Tibial artery (tissue), 4 donors: ENCODE measurements at regions not wholly inside any gene's neighbourhood (a gene's known extent, or its start where the extent isn't known, plus 50 kb on each side); places are given as distances from the start of the nearest gene placed in this dataset.

ENCODE experiments used
- DNase-seq, 2 donors: peaks; one replicate each; pipeline ENCODE4 v3.0.0-alpha.2; 2019
- H3K27ac ChIP-seq, 2 donors: fragments of 200-600 bp; sonication (generic) in 1 of 2; 1 replicate in 1 of 2; 2 replicates in 1 of 2; pipeline ENCODE4 v1.5.1; 2018 to 2019; ENCODE audit warnings: mild to moderate bottlenecking in 1 of 2
- H3K27me3 ChIP-seq, 2 donors: fragments of 200-600 bp; sonication (generic) in 1 of 2; one replicate each; pipeline versions ENCODE4 v1.5.1 to v1.6.0; 2016 to 2019
- H3K36me3 ChIP-seq, 3 donors: fragments of 200-600 bp; sonication (generic) in 2 of 3; one replicate each; pipeline ENCODE4 v1.5.1; 2016 to 2019; ENCODE audit warnings: mild to moderate bottlenecking in 2 of 3
- H3K4me1 ChIP-seq, 4 donors: fragments of 200-600 bp; sonication (generic) in 2 of 4; 1 replicate in 3 of 4; 2 replicates in 1 of 4; pipeline ENCODE4 v1.5.1; 2016 to 2019
- H3K4me3 ChIP-seq, 2 donors: fragments of 200-600 bp; sonication (generic) in 1 of 2; 1 replicate in 1 of 2; 2 replicates in 1 of 2; pipeline ENCODE4 v1.5.1; 2018 to 2019; ENCODE audit warnings: mild to moderate bottlenecking in 2 of 2
- H3K9me3 ChIP-seq, 3 donors: fragments of 200-600 bp; sonication (generic) in 1 of 3; one replicate each; pipeline ENCODE4 v1.5.1; 2016 to 2019
- CTCF ChIP-seq, 2 experiments: fragments of 200-600 bp in 1 of 2; fragments of 450-650 bp in 1 of 2; IDR thresholded peaks; one replicate each; pipeline ENCODE4 v1.5.1; 2017 to 2019; ENCODE audit warnings: antibody characterized with exemption in 2 of 2, mild to moderate bottlenecking in 1 of 2, moderate library complexity in 1 of 2
- intact Hi-C: fragments of 100-400 bp; cut with DNase I; formaldehyde crosslinking; loops from one replicate; pipeline ENCODE4 v1.15.0; 2023; ENCODE audit warnings: low total_unique reads

DNA sequence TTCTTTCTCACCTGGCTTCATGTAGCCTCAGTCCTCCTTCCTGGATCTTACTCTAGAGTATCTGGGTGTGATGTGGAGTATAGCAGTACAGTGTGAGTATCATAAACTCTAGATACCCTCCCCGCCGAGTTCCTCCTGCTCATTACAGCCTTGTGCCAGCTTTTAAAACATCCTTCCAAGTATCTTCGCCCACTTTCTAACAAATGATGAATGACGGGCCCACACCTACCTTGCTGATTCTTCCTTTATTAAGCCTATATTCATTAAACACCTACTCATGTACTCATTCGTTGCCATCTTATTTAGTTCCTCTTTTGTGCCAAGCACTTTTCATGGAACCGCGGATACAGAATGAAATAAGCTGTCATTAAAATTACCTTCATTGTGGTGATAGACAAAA, 1585.3 kb upstream of the TENM3 start:
- Histone ChIP-seq H3K27me3 (no peaks in the 10 kb centered on the region), H3K36me3 (no peaks in the 10 kb centered on the region), H3K9me3 (no peaks in the 10 kb centered on the region), H3K4me3 (no peak overlapping the region), H3K4me1 (no peaks in the 10 kb centered on the region), H3K27ac (no peak overlapping the region)
- DNase-seq, result no peak
- TF ChIP-seq CTCF (IDR thresholded peaks at IDR 0.05), result no peak
- intact Hi-C loops, result no loop called here

- Histone ChIP-seq H3K9me3 (no peaks in the 10 kb centered on the region), H3K4me1 (no peaks in the 10 kb centered on the region), H3K36me3 (no peaks in the 10 kb centered on the region), H3K4me3 (no peak overlapping the region), H3K27ac (no peak overlapping the region), H3K27me3 (no peaks in the 10 kb centered on the region)
- intact Hi-C loops, result no loop called here
- peak in 1 of 2 donors; percentile 72 for DNase-seq
- peak; percentile 41 to 60 for TF ChIP-seq CTCF (IDR thresholded peaks at IDR 0.05)
Observed at GRCh38 chr4:180664766-180665368, 1578.3 kb upstream of the TENM3 start.

DNA sequence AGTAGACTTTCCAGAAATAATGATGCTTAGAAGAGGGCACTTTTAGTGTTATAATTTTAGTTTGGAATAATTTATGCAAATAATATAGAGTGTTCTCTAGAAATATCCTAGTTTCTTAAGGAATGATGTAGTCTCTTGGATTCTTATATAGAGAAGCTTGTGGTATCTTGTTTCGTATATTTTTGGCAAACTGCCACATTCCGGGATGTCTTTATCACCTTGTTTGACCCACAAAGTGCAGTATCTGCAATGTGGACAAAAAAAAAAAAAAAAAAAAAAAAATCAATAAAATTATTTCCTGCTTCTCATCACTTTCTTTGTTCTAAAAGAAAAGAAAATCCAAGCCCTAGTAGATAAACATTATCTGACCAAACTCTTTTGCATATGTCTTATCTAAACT, 1577.7 kb upstream of the TENM3 start:
- no peak overlapping the region for H3K27ac ChIP-seq
- no peaks in the 10 kb centered on the region for H3K27me3 ChIP-seq
- no peaks in the 10 kb centered on the region for H3K4me1 ChIP-seq
- intact Hi-C loops, result no loop called here
- no peak for DNase-seq
- no peak overlapping the region for H3K4me3 ChIP-seq
- no peak for TF ChIP-seq CTCF (IDR thresholded peaks at IDR 0.05)
- H3K36me3 ChIP-seq, result no peaks in the 10 kb centered on the region
- no peaks in the 10 kb centered on the region for H3K9me3 ChIP-seq

- no peaks in the 10 kb centered on the region for H3K9me3 ChIP-seq
- peak in 1 of 2 experiments; percentile 11 for TF ChIP-seq CTCF (IDR thresholded peaks at IDR 0.05)
- no peaks in the 10 kb centered on the region for H3K27me3 ChIP-seq
- intact Hi-C loops, result no loop called here
- H3K4me3 ChIP-seq, result no peak overlapping the region
- DNase-seq, result no peak
- H3K36me3 ChIP-seq, result no peaks in the 10 kb centered on the region
- H3K4me1 ChIP-seq, result no peaks in the 10 kb centered on the region
- H3K27ac ChIP-seq, result no peak overlapping the region
Observed at GRCh38 chr4:180665994-180666824, 1577.0 kb upstream of the TENM3 start.

DNA sequence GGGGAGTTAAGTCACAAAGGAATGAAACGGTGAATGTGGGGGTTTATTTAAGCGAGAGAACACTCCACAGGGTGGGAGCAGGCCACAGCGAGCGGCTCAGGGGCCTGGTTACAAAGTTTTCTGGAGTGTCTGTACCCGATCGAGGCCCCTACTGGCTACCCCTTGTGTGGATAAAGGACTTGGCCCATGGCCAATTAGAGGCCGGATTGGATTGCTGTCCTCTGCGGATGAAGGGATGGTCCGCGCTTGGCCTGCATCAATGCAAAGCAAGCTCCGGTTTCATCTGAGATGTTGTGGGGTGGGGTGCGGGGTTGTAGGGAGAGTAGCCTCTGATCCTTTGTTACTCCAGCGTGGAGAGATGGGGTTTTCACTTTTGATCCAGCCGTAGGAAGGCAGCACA, 1574.5 kb upstream of the TENM3 start:
- H3K9me3 ChIP-seq, result no peaks in the 10 kb centered on the region
- DNase-seq, result no peak
- no peak for TF ChIP-seq CTCF (IDR thresholded peaks at IDR 0.05)
- intact Hi-C loops, result no loop called here
- H3K4me3 ChIP-seq, result no peak overlapping the region
- no peaks in the 10 kb centered on the region for H3K4me1 ChIP-seq
- no peaks in the 10 kb centered on the region for H3K36me3 ChIP-seq
- H3K27ac ChIP-seq, result no peak overlapping the region
- H3K27me3 ChIP-seq, result no peaks in the 10 kb centered on the region
